ENCODE measurements at regions not wholly inside any gene's neighbourhood (a gene's known extent, or its start where the extent isn't known, plus 50 kb on each side); places are given as distances from the start of the nearest gene placed in this dataset.

- Histone ChIP-seq H3K4me2 (ENCODE audit: insufficient read depth, low read length) (no peak overlapping the region), H4K20me1 (ENCODE audit: insufficient read depth, low read length) (no peaks in the 10 kb centered on the region), H2AFZ (ENCODE audit: low read length) (no peak overlapping the region), H3K4me1 (ENCODE audit: insufficient read depth, low read length) (no peaks in the 10 kb centered on the region), H3K27me3 (ENCODE audit: insufficient read depth, low read length) (no peaks in the 10 kb centered on the region), H3K36me3 (ENCODE audit: insufficient read depth, low read length) (no peaks in the 10 kb centered on the region), H3K27ac (ENCODE audit: low read depth, low read length) (peak overlapping the region; percentile 14), H3K4me3 (ENCODE audit: insufficient read depth, low read length) (no peak overlapping the region), H3K9me3 (ENCODE audit: low read depth, low read length) (no peaks in the 10 kb centered on the region), H3K79me2 (ENCODE audit: insufficient read depth, low read length) (no peaks in the 10 kb centered on the region)
- TF ChIP-seq, protein P1, sequence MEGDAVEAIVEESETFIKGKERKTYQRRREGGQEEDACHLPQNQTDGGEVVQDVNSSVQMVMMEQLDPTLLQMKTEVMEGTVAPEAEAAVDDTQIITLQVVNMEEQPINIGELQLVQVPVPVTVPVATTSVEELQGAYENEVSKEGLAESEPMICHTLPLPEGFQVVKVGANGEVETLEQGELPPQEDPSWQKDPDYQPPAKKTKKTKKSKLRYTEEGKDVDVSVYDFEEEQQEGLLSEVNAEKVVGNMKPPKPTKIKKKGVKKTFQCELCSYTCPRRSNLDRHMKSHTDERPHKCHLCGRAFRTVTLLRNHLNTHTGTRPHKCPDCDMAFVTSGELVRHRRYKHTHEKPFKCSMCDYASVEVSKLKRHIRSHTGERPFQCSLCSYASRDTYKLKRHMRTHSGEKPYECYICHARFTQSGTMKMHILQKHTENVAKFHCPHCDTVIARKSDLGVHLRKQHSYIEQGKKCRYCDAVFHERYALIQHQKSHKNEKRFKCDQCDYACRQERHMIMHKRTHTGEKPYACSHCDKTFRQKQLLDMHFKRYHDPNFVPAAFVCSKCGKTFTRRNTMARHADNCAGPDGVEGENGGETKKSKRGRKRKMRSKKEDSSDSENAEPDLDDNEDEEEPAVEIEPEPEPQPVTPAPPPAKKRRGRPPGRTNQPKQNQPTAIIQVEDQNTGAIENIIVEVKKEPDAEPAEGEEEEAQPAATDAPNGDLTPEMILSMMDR (IDR thresholded peaks at IDR 0.05; ENCODE audit: extremely low read depth, low read depth, low read length) = no peak
- peak; percentile 3 for DNase-seq (ENCODE audit: insufficient read length, low spot score, missing footprints)
Measured at GRCh38 chr4:130257271-130257670, 1161.3 kb downstream of the C4orf33 start.

GRCh38 chr4:130266814-130267213 is 1170.9 kb downstream of the C4orf33 start:
- Histone ChIP-seq H3K27me3 (ENCODE audit: insufficient read depth, low read length) (no peaks in the 10 kb centered on the region), H3K36me3 (ENCODE audit: insufficient read depth, low read length) (no peaks in the 10 kb centered on the region), H3K4me3 (ENCODE audit: insufficient read depth, low read length) (no peak overlapping the region), H3K27ac (ENCODE audit: low read depth, low read length) (no peak overlapping the region), H3K9me3 (ENCODE audit: low read depth, low read length) (no peaks in the 10 kb centered on the region), H3K79me2 (ENCODE audit: insufficient read depth, low read length) (no peaks in the 10 kb centered on the region), H4K20me1 (ENCODE audit: insufficient read depth, low read length) (no peaks in the 10 kb centered on the region), H3K4me1 (ENCODE audit: insufficient read depth, low read length) (no peaks in the 10 kb centered on the region), H2AFZ (ENCODE audit: low read length) (no peak overlapping the region), H3K4me2 (ENCODE audit: insufficient read depth, low read length) (no peak overlapping the region)
- DNase-seq (ENCODE audit: insufficient read length, low spot score, missing footprints) = no peak
- TF ChIP-seq, protein P1 (IDR thresholded peaks at IDR 0.05; ENCODE audit: extremely low read depth, low read depth, low read length) = no peak

DNA sequence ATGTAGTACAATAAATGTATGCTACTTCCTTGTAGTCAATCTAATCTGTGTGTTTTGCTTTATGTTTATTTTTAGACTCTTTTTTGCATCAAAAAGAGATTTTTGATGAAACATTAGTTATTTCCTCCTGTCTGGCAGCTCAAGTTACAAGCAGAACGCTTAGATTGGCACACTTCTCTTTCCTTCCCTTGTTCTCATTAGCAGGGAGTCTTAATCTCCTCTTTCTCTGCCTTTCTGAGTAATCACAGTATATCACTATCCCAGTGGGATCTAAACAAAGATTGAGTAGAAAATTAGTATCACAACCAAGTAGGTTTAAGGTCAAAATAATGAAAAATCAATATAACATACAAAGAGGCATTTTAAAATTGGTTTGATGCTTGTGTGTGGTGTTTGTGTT is 1192.6 kb downstream of the C4orf33 start:
- H3K4me2 ChIP-seq (ENCODE audit: insufficient read depth, low read length) = no peak overlapping the region
- H3K9me3 ChIP-seq (ENCODE audit: low read depth, low read length) = no peaks in the 10 kb centered on the region
- no peaks in the 10 kb centered on the region for H3K4me1 ChIP-seq (ENCODE audit: insufficient read depth, low read length)
- H3K36me3 ChIP-seq (ENCODE audit: insufficient read depth, low read length) = no peaks in the 10 kb centered on the region
- H3K27ac ChIP-seq (ENCODE audit: low read depth, low read length) = no peak overlapping the region
- TF ChIP-seq, protein P1 (IDR thresholded peaks at IDR 0.05; ENCODE audit: extremely low read depth, low read depth, low read length) = no peak
- no peak for DNase-seq (ENCODE audit: insufficient read length, low spot score, missing footprints)
- H2AFZ ChIP-seq (ENCODE audit: low read length) = no peak overlapping the region
- no peaks in the 10 kb centered on the region for H3K27me3 ChIP-seq (ENCODE audit: insufficient read depth, low read length)
- H3K4me3 ChIP-seq (ENCODE audit: insufficient read depth, low read length) = no peak overlapping the region
- no peaks in the 10 kb centered on the region for H4K20me1 ChIP-seq (ENCODE audit: insufficient read depth, low read length)
- no peaks in the 10 kb centered on the region for H3K79me2 ChIP-seq (ENCODE audit: insufficient read depth, low read length)

GRCh38 chr4:130293692-130294091 is 1197.7 kb downstream of the C4orf33 start:
- no peaks in the 10 kb centered on the region for H3K4me1 ChIP-seq (ENCODE audit: insufficient read depth, low read length)

More at GRCh38 chr4:130293692-130294091, 1197.7 kb downstream of the C4orf33 start:
- Histone ChIP-seq H3K4me3 (ENCODE audit: insufficient read depth, low read length) (no peak overlapping the region), H3K9me3 (ENCODE audit: low read depth, low read length) (no peaks in the 10 kb centered on the region), H4K20me1 (ENCODE audit: insufficient read depth, low read length) (no peaks in the 10 kb centered on the region), H3K27me3 (ENCODE audit: insufficient read depth, low read length) (no peaks in the 10 kb centered on the region), H2AFZ (ENCODE audit: low read length) (no peak overlapping the region), H3K27ac (ENCODE audit: low read depth, low read length) (no peak overlapping the region), H3K4me2 (ENCODE audit: insufficient read depth, low read length) (no peak overlapping the region), H3K79me2 (ENCODE audit: insufficient read depth, low read length) (no peaks in the 10 kb centered on the region), H3K36me3 (ENCODE audit: insufficient read depth, low read length) (no peaks in the 10 kb centered on the region)
- TF ChIP-seq, protein P1 (IDR thresholded peaks at IDR 0.05; ENCODE audit: extremely low read depth, low read depth, low read length) = no peak
- DNase-seq (ENCODE audit: insufficient read length, low spot score, missing footprints) = no peak
